NOMO-1 treated with DMSO at 0.1 percent for 48 hours (cell line): ENCODE measurements at regions not wholly inside any gene's neighbourhood (a gene's known extent, or its start where the extent isn't known, plus 50 kb on each side); places are given as distances from the start of the nearest gene placed in this dataset.

ENCODE experiments used
- DNase-seq: peaks from one replicate; lab custom pipeline; 2025; ENCODE audit not compliant: unreplicated experiment; lab: John Stamatoyannopoulos, UW

DNA sequence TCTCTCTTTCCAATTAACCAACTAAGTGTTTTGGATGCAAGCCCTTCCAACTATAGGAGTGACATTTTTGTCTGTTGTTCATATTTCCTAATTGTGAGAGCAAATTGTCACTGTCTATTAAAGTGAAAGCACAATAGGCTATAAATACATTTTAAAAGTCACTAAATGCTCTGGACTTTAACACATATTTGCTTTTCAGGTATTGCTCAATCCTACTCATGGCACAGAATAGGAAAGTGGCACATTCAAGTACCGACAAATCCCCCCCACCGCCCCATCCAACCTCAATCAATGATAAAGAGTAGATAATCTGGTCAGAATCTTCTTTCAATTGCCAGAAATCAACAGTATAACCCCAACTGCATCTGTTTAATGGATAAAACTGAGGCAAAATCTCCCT is 419.8 kb downstream of the PLK2 start:
- no peak for DNase-seq

DNA sequence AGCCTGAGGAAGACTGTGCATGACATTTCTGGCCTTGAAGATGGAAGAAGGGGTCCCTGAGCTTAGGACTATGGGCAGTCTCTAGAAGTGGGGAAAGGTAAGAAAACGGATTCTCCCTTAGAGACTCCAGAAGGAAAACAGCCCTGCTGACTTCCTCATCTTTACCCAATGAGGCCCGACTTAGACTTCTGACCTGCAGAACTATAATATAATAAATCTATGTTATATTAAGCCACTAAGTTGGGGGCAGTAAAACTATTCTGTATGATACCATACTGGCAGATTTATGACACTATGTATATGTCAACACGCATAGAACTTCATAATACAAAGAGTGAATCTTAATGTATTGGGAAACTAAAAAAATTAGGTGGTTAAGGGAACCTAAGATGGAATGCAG is 422.0 kb downstream of the PLK2 start:
- no peak for DNase-seq

DNA sequence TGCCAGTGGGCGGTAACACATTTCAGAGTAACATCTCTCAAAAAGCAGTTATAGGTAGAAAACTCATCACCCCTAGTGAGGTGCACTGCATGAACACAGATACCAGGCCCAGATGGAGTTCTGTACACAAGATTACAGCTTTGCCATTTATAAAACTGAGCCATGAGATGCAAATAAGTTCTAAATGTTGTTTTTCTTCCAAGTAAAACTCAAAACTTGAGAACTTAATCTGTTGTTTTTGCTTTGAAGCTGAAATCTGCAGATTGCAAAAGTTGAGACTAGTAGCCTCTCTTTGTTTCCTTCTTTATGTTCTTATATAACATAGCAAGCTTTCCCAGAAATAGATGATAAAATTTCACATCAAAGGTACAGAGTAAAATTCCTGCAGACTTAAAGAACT is 434.1 kb downstream of the PLK2 start:
- no peak for DNase-seq

DNA sequence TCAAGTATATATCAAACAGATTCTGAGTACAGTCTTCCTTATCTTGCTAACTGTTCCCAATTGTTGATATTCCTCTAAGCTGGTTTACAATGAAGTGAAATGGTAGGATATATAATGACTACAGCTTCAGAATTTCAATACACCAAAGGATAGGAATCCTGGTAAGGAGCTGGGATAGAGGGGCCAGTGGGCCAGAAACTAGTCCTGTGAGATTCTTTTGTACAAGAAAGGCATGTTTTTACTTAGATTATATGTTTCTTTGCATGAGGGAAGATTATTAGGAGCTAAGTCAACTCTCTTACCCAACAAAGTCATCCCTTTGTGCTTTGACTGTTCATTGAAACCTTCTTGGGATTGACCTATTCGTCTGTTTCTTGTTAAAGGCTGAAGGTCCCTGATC is 435.7 kb downstream of the PLK2 start:
- no peak for DNase-seq

- DNase-seq = no peak
Measured at GRCh38 chr5:58022055-58022454, 437.8 kb downstream of the PLK2 start.

GRCh38 chr5:58021466-58021865 is 438.4 kb downstream of the PLK2 start:
- no peak for DNase-seq

GRCh38 chr5:58019614-58020013 is 440.3 kb downstream of the PLK2 start:
- no peak for DNase-seq

DNA sequence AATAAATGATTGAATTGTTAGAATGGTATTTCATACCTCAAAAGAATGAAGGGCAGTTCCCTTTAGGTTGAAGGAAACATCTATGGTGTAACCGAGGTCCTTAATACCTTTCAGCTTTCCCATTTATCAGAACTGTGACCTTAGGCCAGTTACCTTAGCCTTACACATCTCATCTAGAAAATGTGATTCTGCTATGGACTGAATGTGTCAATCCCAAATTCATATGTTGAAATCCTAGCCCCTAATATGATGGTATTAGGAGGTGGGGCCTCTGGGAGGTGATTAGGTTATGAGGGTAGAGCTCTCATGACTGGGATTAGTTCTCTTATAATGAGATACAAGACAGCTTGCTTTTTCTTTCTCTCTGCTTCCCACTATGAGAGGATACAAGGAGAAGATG is 441.9 kb downstream of the PLK2 start:
- DNase-seq = no peak

- no peak for DNase-seq
Measured at GRCh38 chr5:58016877-58017276, 443.0 kb downstream of the PLK2 start.

- DNase-seq = no peak
Measured at GRCh38 chr5:58016358-58016757, 443.5 kb downstream of the PLK2 start.

GRCh38 chr5:58015175-58015574 is 444.7 kb downstream of the PLK2 start:
- no peak for DNase-seq

GRCh38 chr5:58013542-58014258 is 446.2 kb downstream of the PLK2 start:
- no peak for DNase-seq

GRCh38 chr5:58012801-58013315 is 447.0 kb downstream of the PLK2 start:
- no peak for DNase-seq

GRCh38 chr5:58012102-58012501 is 447.8 kb downstream of the PLK2 start:
- DNase-seq = no peak

GRCh38 chr5:58011301-58011700 is 448.6 kb downstream of the PLK2 start:
- no peak for DNase-seq

- DNase-seq = no peak
Measured at GRCh38 chr5:58009754-58010153, 450.1 kb downstream of the PLK2 start.

- DNase-seq = no peak
Measured at GRCh38 chr5:58002323-58002722, 457.6 kb downstream of the PLK2 start.

DNA sequence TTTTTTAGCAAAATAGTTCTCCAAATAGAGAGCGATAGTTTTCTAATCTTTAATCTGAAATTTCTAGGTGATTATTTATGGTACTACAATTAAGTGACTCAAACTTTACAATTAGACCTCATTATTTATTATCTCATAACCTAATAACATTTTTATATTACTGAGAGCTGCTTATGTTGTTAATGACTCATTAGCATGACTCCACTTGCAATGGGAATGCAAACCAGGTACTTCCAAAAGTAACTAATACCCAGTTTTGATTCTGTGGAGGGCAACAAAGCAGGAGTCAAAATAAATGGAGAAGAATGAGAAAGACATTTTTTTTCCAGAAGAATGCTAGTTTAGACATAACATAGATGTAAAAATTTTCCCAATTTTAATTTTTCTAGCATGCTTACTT is 466.0 kb downstream of the PLK2 start:
- no peak for DNase-seq

DNA sequence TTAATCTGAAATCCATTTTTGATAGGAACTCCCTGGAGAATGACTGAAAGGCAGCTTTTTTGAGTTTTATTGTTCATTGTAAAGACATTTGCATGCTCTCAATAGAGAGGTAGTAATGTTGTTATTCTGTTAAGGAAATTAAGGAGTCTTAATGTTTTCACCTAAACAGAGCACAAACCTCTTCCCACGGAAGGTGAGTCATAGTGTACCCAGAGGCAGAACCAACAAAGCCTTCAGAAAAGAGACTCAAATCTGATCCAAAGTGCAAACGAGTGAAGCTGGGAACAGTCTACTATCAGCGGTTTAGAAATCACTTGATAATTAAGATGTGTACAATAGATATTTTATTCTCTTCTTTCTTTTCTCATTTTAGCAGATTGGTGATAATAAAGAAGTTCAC is 470.5 kb downstream of the PLK2 start:
- DNase-seq = no peak

- no peak for DNase-seq
Measured at GRCh38 chr5:57988813-57989212, 471.1 kb downstream of the PLK2 start.

DNA sequence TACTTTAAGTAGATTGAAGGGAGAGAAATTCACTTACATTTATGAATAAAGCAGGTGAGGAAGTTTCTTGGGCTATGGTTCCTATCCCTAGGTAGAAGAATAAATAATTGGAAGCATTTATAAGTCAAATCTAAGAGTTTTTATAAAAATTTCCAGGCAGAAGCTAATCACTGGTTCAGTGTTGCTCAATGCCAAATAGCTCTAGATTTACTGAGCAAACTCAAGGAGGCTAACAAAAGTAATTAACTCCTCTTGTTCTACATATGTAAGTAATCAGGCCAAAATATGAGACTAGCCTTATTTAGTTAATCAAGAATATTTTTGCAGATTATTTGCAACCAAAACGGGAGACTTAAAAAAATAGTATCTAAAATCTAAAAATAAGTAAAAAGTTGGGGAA is 472.3 kb downstream of the PLK2 start:
- no peak for DNase-seq

GRCh38 chr5:57986761-57987341 is 473.0 kb downstream of the PLK2 start:
- DNase-seq = no peak

DNA sequence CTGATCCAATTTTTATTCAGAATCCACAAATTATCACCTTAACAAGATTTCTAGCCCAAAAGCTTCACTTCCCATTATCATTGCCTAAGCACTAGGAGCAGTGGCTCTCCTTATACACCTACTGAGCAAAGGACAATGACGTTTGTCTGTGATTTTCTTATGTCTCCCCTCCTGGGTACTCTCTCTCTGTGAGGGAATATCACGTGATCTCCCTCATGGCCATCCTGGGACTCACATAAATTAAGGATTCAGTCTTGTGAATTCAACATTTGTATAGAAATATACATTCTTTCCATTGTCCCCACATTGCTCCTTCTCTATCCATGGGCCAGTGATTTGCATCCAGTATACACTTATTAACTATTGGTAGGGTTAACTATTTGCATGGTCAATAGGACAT is 476.5 kb downstream of the PLK2 start:
- no peak for DNase-seq
